OCI-LY3 (cell line): ENCODE measurements at regions not wholly inside any gene's neighbourhood (a gene's known extent, or its start where the extent isn't known, plus 50 kb on each side); places are given as distances from the start of the nearest gene placed in this dataset.

Source experiments
- H2AFZ ChIP-seq: fragments of 200-600, 300-600 bp; shearing (Covaris generic); 2 replicates; pipeline ENCODE4 v1.6.0; 2014; ENCODE audit warnings: antibody characterized with exemption, low read depth, low read length
- H3K27ac ChIP-seq: fragments of 200-600, 300-600 bp; sonication (generic); 2 replicates; pipeline ENCODE4 v1.5.1; 2014; ENCODE audit warnings: mild to moderate bottlenecking, low read length, moderate library complexity, mixed read lengths
- H3K27me3 ChIP-seq: fragments of 200-600, 300-600 bp; sonication (generic); 2 replicates; pipeline ENCODE4 v1.6.1; 2014; ENCODE audit warnings: low read depth, low read length, mixed read lengths
- H3K36me3 ChIP-seq: fragments of 200-600, 300-600 bp; sonication (generic); replicated peaks from 2 replicates; pipeline ENCODE3; 2014; ENCODE audit warnings: low read depth, low read length, mixed read lengths
- H3K4me1 ChIP-seq: fragments of 300-600, 200-600 bp; sonication (generic); 2 replicates; pipeline ENCODE4 v1.6.1; 2014; ENCODE audit warnings: low read length, mixed read lengths
- H3K4me2 ChIP-seq: fragments of 200-600, 300-600 bp; sonication (generic); 2 replicates; pipeline ENCODE4 v1.6.1; 2014; ENCODE audit warnings: low read length, mixed read lengths
- H3K4me3 ChIP-seq: fragments of 300-600, 200-600 bp; sonication (generic); 2 replicates; pipeline ENCODE4 v1.5.1; 2014; ENCODE audit warnings: antibody characterized with exemption, mild to moderate bottlenecking, low read length, moderate library complexity
- H3K79me2 ChIP-seq: fragments of 300-600, 200-600 bp; shearing (Covaris generic); 2 replicates; pipeline ENCODE4 v1.6.1; 2014; ENCODE audit warnings: mild to moderate bottlenecking, low read length, mixed read lengths
- H3K9ac ChIP-seq: fragments of 300-600, 200-600 bp; shearing (Covaris generic); 2 replicates; pipeline ENCODE4 v1.6.0; 2014; ENCODE audit warnings: mild to moderate bottlenecking, low read length, moderate library complexity
- H3K9me3 ChIP-seq: fragments of 200-600, 300-600 bp; shearing (Covaris generic); 2 replicates; pipeline ENCODE4 v1.6.1; 2014; ENCODE audit warnings: low read length, mixed read lengths; ENCODE audit not compliant: insufficient read depth
- H4K20me1 ChIP-seq: fragments of 200-600, 300-600 bp; sonication (generic); 2 replicates; pipeline ENCODE4 v1.6.1; 2016; ENCODE audit warnings: low read length, mixed read lengths; ENCODE audit not compliant: insufficient read depth
- CTCF ChIP-seq: fragments of 200-600, 300-600 bp; sonication (generic); IDR thresholded peaks from 2 replicates; pipeline ENCODE4 v1.5.1; 2014; ENCODE audit warnings: antibody characterized with exemption, low read length, low read depth
- EZH2phosphoT487 ChIP-seq: fragments of 200-600 bp; shearing (Covaris generic); IDR thresholded peaks from 2 replicates; pipeline ENCODE4 v1.6.1; 2018; ENCODE audit warnings: antibody characterized with exemption, mixed run types, low read depth

DNA sequence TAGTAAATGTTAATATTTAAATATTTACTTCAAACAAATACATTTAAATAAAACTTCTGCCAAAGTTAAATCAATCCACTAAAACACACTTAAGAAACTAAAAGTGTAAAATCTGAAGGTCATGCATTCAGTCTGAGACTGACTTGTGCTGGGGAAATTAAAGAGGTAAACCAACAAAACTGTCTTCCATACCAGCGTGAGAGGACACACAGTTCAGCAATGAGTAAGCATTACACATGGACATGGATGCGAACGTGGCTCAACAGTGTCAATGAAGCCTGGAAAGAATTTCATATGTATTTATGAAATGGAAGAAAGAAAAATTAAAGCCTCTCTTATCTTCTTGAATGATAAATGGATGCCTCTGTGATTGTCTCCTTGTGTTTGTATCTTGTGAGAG lies 1052.3 kb downstream of the AACS start:
- Histone ChIP-seq H3K4me3 (no peak overlapping the region), H3K27me3 (no peaks in the 10 kb centered on the region), H3K4me2 (no peak overlapping the region), H3K9me3 (no peaks in the 10 kb centered on the region), H3K9ac (no peak overlapping the region), H3K4me1 (no peaks in the 10 kb centered on the region), H4K20me1 (no peaks in the 10 kb centered on the region), H3K36me3 (no peaks in the 10 kb centered on the region), H3K79me2 (no peaks in the 10 kb centered on the region), H2AFZ (no peak overlapping the region), H3K27ac (no peak overlapping the region)
- TF ChIP-seq EZH2phosphoT487 (no peak), CTCF (no peak)

- Histone ChIP-seq H3K9ac (no peak overlapping the region), H3K4me2 (no peak overlapping the region), H3K4me1 (no peaks in the 10 kb centered on the region), H3K27me3 (no peaks in the 10 kb centered on the region), H3K36me3 (no peaks in the 10 kb centered on the region), H2AFZ (no peak overlapping the region), H3K4me3 (no peak overlapping the region), H3K27ac (no peak overlapping the region), H3K79me2 (no peaks in the 10 kb centered on the region), H4K20me1 (no peaks in the 10 kb centered on the region), H3K9me3 (peaks cover 15% of the 10 kb centered on the region; the same call in 1 of the 2 replicates)
- TF ChIP-seq EZH2phosphoT487 = no peak
- peak; percentile 20; the same call in 1 of the 2 replicates for TF ChIP-seq CTCF
Measured at GRCh38 chr12:126139355-126139754, 1074.1 kb downstream of the AACS start.

DNA sequence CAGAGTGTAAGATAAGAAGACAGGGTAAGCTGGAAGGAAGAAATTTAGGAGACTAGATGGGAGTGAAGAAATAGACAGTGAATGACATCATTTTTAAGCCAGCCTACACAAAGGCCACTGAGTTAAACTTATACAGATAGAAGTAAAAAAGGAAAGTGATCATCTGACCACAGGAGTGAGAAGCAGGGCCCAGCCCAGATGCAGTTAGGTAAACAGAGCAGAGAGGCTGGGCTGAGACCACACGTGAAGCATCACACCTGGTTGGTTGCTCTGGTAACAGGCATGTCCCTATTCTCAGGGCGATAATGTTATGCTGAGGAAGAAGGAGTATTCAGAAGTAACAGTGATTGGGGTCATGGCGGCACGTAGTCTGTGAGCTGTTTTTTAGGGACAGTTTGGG lies 1079.4 kb downstream of the AACS start:
- Histone ChIP-seq H3K4me3 (no peak overlapping the region), H3K27me3 (no peaks in the 10 kb centered on the region), H3K9me3 (peaks cover 5% of the 10 kb centered on the region; the same call in 1 of the 2 replicates), H3K36me3 (no peaks in the 10 kb centered on the region), H2AFZ (no peak overlapping the region), H3K9ac (no peak overlapping the region), H3K27ac (no peak overlapping the region), H3K4me2 (no peak overlapping the region), H3K4me1 (no peaks in the 10 kb centered on the region), H4K20me1 (no peaks in the 10 kb centered on the region), H3K79me2 (no peaks in the 10 kb centered on the region)
- TF ChIP-seq CTCF (no peak), EZH2phosphoT487 (no peak)

GRCh38 chr12:126147321-126147720 lies 1082.1 kb downstream of the AACS start:
- Histone ChIP-seq H3K9me3 (no peaks in the 10 kb centered on the region), H3K9ac (no peak overlapping the region), H3K27me3 (no peaks in the 10 kb centered on the region), H2AFZ (no peak overlapping the region), H3K4me2 (no peak overlapping the region), H3K27ac (no peak overlapping the region), H3K4me1 (no peaks in the 10 kb centered on the region), H3K4me3 (no peak overlapping the region), H4K20me1 (no peaks in the 10 kb centered on the region), H3K36me3 (no peaks in the 10 kb centered on the region), H3K79me2 (no peaks in the 10 kb centered on the region)
- TF ChIP-seq CTCF = no peak
- TF ChIP-seq EZH2phosphoT487 = no peak
